ENCODE measurements at regions not wholly inside any gene's neighbourhood (a gene's known extent, or its start where the extent isn't known, plus 50 kb on each side); places are given as distances from the start of the nearest gene placed in this dataset.
"Not testable (repeated sequence)": the region's sequence is repeated elsewhere in the genome, so short reads cannot be mapped to it uniquely, and the experiment has no call there.

DNA sequence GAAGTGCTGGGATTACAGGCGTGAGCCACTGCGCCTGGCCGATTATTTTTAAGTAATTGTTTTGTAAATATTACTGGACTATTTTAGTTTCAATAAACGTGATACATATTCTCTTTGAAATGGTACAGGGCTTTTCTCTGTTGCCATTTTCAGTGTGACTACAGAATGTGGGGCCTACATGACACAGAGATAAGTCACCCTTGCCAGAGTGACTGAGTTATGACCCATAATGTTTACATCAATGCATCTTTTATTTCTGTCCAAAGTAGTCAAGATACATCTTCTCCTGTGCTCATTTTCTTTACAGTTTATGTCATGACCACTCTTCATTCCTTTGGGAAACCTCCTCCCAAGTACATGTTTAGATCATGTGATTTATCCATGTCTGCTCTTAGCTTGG, 88.3 kb upstream of the GC start:
- Histone ChIP-seq H3K4me3 (ENCODE audit: low read length) (no peak overlapping the region), H3K9me3 (ENCODE audit: control insufficient read depth, low read length) (no peaks in the 10 kb centered on the region), H3K4me1 (ENCODE audit: control insufficient read depth, insufficient read depth, low read length) (no peaks in the 10 kb centered on the region), H3K27me3 (replicated peaks; ENCODE audit: control insufficient read depth, insufficient read depth, low read length) (no peaks in the 10 kb centered on the region), H3K36me3 (ENCODE audit: control insufficient read depth, insufficient read depth, low read length, severe bottlenecking) (no peaks in the 10 kb centered on the region), H3K9ac (ENCODE audit: low read length) (no peak overlapping the region)
- DNase-seq (ENCODE audit: low read depth) = no peak

DNA sequence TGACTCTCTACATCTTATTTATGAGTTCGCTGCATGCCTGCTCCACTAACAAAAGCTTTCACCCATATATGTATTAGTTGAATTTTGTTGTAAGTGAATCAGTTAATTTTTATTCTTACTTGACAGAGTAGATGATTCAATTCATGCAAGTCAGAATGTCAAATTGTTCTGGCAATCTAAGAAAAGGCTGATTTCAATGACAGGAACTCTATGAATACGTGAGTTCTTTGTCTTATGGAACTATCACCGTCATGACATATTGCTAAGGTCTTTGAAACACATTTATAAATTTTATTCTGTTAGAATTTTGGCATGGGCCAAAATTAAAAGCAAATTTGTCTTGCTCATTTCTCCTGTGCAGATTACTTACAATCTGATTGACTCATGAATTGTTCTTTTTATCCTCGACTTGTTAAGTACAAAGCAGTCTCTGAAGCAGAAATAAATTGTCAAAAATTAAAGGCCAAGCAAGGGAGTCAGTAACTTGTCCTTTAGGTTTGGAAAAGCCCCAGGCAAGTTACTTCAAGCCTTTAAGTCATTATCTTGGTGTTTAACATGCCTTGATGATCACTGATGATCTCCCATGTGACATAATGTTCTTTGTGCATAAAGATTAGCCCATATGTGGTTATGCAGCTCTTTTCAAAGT, 89.0 kb upstream of the GC start:
- H3K9ac ChIP-seq (ENCODE audit: low read length) = no peak overlapping the region
- H3K27me3 ChIP-seq (replicated peaks; ENCODE audit: control insufficient read depth, insufficient read depth, low read length) = no peaks in the 10 kb centered on the region
- no peaks in the 10 kb centered on the region for H3K4me1 ChIP-seq (ENCODE audit: control insufficient read depth, insufficient read depth, low read length)
- no peak overlapping the region for H3K4me3 ChIP-seq (ENCODE audit: low read length)
- H3K36me3 ChIP-seq (ENCODE audit: control insufficient read depth, insufficient read depth, low read length, severe bottlenecking) = no peaks in the 10 kb centered on the region
- DNase-seq (ENCODE audit: low read depth) = no peak
- no peaks in the 10 kb centered on the region for H3K9me3 ChIP-seq (ENCODE audit: control insufficient read depth, low read length)

DNA sequence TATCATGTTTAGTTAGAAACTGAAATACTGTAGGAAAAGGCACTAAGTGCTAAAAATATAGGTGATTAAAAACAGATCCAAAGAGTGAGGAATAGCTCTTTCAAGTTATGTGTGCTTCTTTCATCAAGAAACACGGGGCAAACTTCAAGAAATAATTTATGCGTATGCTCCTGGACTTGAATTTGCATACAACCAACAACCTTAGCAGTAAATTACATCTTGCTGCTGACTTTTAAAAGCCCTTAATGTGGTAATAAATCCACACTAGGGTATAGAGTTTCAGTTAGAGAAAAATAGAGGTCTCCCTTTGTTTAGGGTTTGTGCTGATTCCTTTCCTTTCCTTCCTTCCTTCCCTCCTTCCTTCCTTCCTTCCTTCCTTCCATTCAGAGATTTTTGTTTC, 94.5 kb upstream of the GC start:
- no peaks in the 10 kb centered on the region for H3K9me3 ChIP-seq (ENCODE audit: control insufficient read depth, low read length)

DNA sequence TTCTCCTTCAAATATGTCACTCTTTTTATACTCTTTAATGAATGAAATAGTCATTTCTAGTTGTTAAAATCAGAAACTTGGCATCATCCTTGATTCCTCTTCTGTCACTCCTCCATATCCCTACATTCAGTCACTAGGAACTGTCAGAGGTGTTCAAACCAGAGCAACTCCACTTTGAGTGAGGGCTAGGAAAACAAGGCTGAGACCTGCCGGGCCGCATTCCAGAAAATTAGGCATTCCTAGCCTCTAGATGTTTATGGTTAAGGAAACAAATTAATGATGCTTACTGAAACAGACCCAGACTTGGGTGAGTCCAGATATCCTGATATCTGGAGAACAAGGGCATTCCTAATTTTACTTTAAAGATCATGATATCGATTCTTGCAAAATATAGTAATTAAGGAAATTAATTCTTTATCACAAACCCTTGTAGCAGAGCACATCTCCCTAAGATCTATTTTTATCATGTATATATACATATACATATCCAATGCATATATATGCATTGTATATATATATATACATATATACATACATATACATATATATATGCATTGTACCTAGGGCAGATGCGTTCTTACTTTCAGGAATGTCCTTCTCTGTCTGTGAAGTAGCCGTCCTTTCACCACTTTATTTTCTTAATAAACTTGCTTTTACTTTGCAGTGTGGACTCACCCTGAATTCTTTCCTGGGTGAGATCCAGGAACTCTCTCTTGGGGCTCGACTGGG, 98.4 kb upstream of the GC start:
- DNase-seq (ENCODE audit: low read depth) = no peak
- no peaks in the 10 kb centered on the region for H3K4me1 ChIP-seq (ENCODE audit: control insufficient read depth, insufficient read depth, low read length)

More for the DNA sequence above, 94.5 kb upstream of the GC start:
- Histone ChIP-seq H3K9ac (ENCODE audit: low read length) (no peak overlapping the region), H3K27me3 (replicated peaks; ENCODE audit: control insufficient read depth, insufficient read depth, low read length) (no peaks in the 10 kb centered on the region), H3K4me3 (ENCODE audit: low read length) (no peak overlapping the region), H3K4me1 (ENCODE audit: control insufficient read depth, insufficient read depth, low read length) (no peaks in the 10 kb centered on the region), H3K36me3 (ENCODE audit: control insufficient read depth, insufficient read depth, low read length, severe bottlenecking) (no peaks in the 10 kb centered on the region)
- no peak for DNase-seq (ENCODE audit: low read depth)

DNA sequence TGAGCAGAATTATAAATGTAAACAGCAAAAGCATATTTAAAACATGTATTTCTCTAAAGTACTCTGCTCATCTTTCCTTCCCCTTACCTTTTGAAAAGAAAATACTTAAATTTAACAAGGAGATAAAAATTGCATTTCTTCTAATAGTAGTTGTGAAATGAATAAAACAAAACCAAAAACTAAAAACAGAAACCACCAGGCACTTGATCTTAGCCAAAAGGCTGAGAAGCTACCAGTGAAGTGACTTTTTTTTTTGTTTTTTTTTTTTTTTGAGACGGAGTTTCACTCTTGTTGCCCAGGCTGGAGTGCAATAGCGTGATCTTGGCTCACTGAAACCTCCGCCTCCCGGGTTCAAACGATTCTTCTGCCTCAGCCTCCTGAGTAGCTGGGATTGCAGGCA, 116.5 kb upstream of the GC start:
- DNase-seq (ENCODE audit: low read depth); H3K27me3 ChIP-seq (replicated peaks; ENCODE audit: control insufficient read depth, insufficient read depth, low read length); H3K4me1 ChIP-seq (ENCODE audit: control insufficient read depth, insufficient read depth, low read length); H3K9me3 ChIP-seq (ENCODE audit: control insufficient read depth, low read length); H3K9ac ChIP-seq (ENCODE audit: low read length); H3K36me3 ChIP-seq (ENCODE audit: control insufficient read depth, insufficient read depth, low read length, severe bottlenecking); H3K4me3 ChIP-seq (ENCODE audit: low read length): not testable (repeated sequence)

More for the DNA sequence above, 98.4 kb upstream of the GC start:
- H3K4me3 ChIP-seq (ENCODE audit: low read length) = no peak overlapping the region
- no peak overlapping the region for H3K9ac ChIP-seq (ENCODE audit: low read length)
- H3K9me3 ChIP-seq (ENCODE audit: control insufficient read depth, low read length) = no peaks in the 10 kb centered on the region
- no peaks in the 10 kb centered on the region for H3K27me3 ChIP-seq (replicated peaks; ENCODE audit: control insufficient read depth, insufficient read depth, low read length)
- no peaks in the 10 kb centered on the region for H3K36me3 ChIP-seq (ENCODE audit: control insufficient read depth, insufficient read depth, low read length, severe bottlenecking)

DNA sequence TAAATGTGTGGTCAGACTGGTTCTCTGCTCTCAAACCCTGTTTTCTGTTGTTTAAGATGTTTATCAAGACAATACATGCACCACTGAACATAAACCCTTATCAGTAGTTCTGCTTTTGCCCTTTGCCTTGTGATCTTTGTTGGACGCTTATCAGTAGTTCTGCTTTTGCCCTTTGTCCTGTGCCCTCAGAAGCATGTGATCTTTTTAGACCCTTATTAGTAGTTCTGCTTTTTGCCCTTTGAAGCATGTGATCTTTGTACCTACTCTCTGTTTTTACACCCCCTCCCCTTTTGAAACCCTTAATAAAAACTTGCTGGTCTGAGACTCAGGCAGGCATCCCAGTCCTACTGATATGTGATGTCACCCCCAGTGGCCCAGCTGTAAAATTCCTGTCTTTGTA, 121.7 kb upstream of the GC start:
- not testable (repeated sequence) for H3K9me3 ChIP-seq (ENCODE audit: control insufficient read depth, low read length); H3K9ac ChIP-seq (ENCODE audit: low read length); DNase-seq (ENCODE audit: low read depth); H3K27me3 ChIP-seq (replicated peaks; ENCODE audit: control insufficient read depth, insufficient read depth, low read length); H3K4me1 ChIP-seq (ENCODE audit: control insufficient read depth, insufficient read depth, low read length); H3K36me3 ChIP-seq (ENCODE audit: control insufficient read depth, insufficient read depth, low read length, severe bottlenecking); H3K4me3 ChIP-seq (ENCODE audit: low read length)

DNA sequence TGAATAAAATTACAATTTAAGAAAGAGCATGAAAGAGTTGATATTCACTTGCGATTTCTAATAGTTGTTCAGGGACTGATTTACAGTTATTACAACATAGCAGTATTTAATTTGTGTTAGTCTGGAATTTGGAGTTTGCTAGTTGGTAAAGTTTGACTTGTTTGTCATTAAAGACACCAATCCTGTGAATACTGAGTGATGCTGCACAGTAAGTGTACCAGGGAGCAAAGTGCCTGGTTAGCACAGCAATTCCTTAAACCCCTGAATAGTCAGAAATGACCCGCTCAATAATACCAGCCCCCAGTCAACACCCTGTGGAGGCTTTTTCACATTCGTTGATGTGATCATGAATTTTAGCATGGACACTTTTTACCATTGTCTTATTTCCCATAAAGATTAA, 122.2 kb upstream of the GC start:
- H3K36me3 ChIP-seq (ENCODE audit: control insufficient read depth, insufficient read depth, low read length, severe bottlenecking) = no peaks in the 10 kb centered on the region

DNA sequence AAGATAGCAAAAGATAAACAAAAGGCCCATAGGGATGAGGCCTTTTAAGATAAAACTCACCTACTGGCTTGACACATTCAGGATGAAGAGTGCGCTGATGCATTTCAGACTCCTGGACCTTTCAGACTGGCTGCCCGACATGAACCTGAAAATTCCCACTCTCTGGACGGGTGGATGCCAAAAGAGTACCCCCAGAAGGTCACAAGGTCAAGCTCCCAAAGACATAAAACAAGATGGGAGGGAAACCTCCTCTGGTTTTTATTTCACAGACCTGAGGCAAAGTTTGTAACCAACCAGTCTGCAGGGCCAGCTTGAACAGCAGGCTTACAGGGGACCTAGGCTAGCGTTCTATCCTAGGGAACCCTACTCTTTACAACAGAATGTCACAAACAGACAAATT, 123.2 kb upstream of the GC start:
- no peak overlapping the region for H3K4me3 ChIP-seq (ENCODE audit: low read length)
- no peaks in the 10 kb centered on the region for H3K9me3 ChIP-seq (ENCODE audit: control insufficient read depth, low read length)
- no peaks in the 10 kb centered on the region for H3K36me3 ChIP-seq (ENCODE audit: control insufficient read depth, insufficient read depth, low read length, severe bottlenecking)
- no peaks in the 10 kb centered on the region for H3K4me1 ChIP-seq (ENCODE audit: control insufficient read depth, insufficient read depth, low read length)
- DNase-seq (ENCODE audit: low read depth) = no peak
- no peak overlapping the region for H3K9ac ChIP-seq (ENCODE audit: low read length)
- H3K27me3 ChIP-seq (replicated peaks; ENCODE audit: control insufficient read depth, insufficient read depth, low read length) = no peaks in the 10 kb centered on the region

More for the DNA sequence above, 122.2 kb upstream of the GC start:
- H3K4me1 ChIP-seq (ENCODE audit: control insufficient read depth, insufficient read depth, low read length) = no peaks in the 10 kb centered on the region
- no peaks in the 10 kb centered on the region for H3K9me3 ChIP-seq (ENCODE audit: control insufficient read depth, low read length)
- DNase-seq (ENCODE audit: low read depth) = no peak
- no peak overlapping the region for H3K4me3 ChIP-seq (ENCODE audit: low read length)
- no peak overlapping the region for H3K9ac ChIP-seq (ENCODE audit: low read length)
- H3K27me3 ChIP-seq (replicated peaks; ENCODE audit: control insufficient read depth, insufficient read depth, low read length) = no peaks in the 10 kb centered on the region

DNA sequence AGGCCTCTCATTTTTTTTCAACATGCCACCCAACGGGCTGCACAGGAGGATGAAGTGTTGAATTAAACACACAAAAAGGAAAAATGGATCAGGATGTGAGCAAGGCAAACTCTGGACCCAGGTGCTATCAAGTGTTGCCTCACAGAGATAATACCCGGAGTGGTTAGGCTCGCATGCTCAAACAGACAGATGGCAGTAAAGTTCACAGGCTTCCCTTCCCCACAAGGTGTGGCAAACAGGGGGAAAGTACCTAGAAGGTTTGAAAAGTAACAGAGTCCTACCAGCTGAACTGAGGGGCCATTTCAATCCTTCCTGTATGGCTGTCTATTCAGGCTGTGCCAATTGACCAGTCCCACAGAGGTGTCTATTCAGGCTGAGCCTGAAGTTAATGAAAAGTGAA, 123.9 kb upstream of the GC start:
- no peak overlapping the region for H3K4me3 ChIP-seq (ENCODE audit: low read length)
- no peaks in the 10 kb centered on the region for H3K9me3 ChIP-seq (ENCODE audit: control insufficient read depth, low read length)
- no peak for DNase-seq (ENCODE audit: low read depth)
- no peaks in the 10 kb centered on the region for H3K36me3 ChIP-seq (ENCODE audit: control insufficient read depth, insufficient read depth, low read length, severe bottlenecking)
- H3K4me1 ChIP-seq (ENCODE audit: control insufficient read depth, insufficient read depth, low read length) = no peaks in the 10 kb centered on the region
- no peak overlapping the region for H3K9ac ChIP-seq (ENCODE audit: low read length)
- no peaks in the 10 kb centered on the region for H3K27me3 ChIP-seq (replicated peaks; ENCODE audit: control insufficient read depth, insufficient read depth, low read length)

DNA sequence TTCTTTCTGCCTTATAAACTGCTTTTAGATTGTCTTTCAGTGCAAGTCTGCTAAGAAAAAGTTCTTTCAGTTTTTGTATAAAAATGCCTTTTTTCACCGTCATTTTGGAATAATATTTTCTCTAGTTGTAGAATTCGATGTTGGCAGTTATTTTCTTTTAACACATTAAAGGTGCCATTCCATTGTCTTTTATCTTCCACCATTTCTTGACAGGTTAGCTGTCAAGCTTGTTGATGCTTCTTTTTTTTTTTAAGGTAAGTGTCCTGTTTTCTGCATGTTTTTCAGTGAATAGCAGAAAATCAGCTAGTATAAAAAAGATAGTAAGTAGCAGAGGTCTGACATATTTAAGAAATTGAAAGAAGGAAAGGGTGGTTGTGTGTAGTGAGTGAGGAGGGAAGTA, 118.5 kb upstream of the NPFFR2 start:
- Histone ChIP-seq H3K4me1 (ENCODE audit: control insufficient read depth, insufficient read depth, low read length) (no peaks in the 10 kb centered on the region), H3K27me3 (replicated peaks; ENCODE audit: control insufficient read depth, insufficient read depth, low read length) (no peaks in the 10 kb centered on the region), H3K4me3 (ENCODE audit: low read length) (no peak overlapping the region), H3K36me3 (ENCODE audit: control insufficient read depth, insufficient read depth, low read length, severe bottlenecking) (no peaks in the 10 kb centered on the region), H3K9ac (ENCODE audit: low read length) (no peak overlapping the region), H3K9me3 (ENCODE audit: control insufficient read depth, low read length) (no peaks in the 10 kb centered on the region)
- no peak for DNase-seq (ENCODE audit: low read depth)

DNA sequence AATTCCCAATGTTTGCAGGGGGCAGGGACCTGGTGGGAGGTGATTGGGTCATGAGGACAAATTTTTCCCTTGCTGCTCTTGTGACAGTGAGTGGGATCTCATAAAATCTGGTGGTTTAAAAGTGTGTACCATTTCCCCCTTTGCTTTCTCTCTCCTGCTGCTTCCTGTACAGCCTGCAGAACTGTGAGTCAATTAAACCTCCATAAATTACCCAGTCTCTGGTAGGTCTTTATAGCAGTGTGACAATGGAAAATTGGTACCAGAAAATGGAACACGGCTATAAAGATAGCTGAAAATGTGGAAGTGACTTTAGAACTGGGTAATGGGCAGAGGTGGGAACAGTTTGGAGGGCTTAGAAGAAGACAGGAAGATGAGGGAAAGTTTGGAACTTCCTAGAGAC, 108.7 kb upstream of the NPFFR2 start:
- Histone ChIP-seq H3K4me1 (ENCODE audit: control insufficient read depth, insufficient read depth, low read length) (no peaks in the 10 kb centered on the region), H3K9ac (ENCODE audit: low read length) (no peak overlapping the region), H3K27me3 (replicated peaks; ENCODE audit: control insufficient read depth, insufficient read depth, low read length) (no peaks in the 10 kb centered on the region)

DNA sequence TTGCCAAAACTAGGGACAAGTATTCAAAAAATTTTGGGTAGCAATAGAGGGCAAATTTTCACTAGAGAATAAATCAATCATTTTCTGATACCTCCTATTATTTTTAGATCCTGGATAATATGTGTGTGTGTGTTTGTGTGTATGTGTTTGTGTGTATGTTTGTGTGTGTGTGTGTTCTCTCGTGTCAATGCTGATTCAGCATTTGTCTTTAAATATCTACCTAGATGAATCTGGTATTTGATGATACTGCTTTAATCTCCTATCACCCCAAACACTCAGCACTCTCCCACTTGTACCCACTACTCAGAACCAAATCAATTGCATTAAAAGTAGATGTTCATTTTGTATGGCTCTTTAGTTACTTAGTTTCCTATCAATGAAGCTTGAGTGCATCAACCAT, 101.3 kb upstream of the NPFFR2 start:
- H3K4me3 ChIP-seq (ENCODE audit: low read length) = no peak overlapping the region
- no peaks in the 10 kb centered on the region for H3K36me3 ChIP-seq (ENCODE audit: control insufficient read depth, insufficient read depth, low read length, severe bottlenecking)
- no peak for DNase-seq (ENCODE audit: low read depth)
- no peaks in the 10 kb centered on the region for H3K4me1 ChIP-seq (ENCODE audit: control insufficient read depth, insufficient read depth, low read length)
- H3K27me3 ChIP-seq (replicated peaks; ENCODE audit: control insufficient read depth, insufficient read depth, low read length) = no peaks in the 10 kb centered on the region
- no peak overlapping the region for H3K9ac ChIP-seq (ENCODE audit: low read length)
- H3K9me3 ChIP-seq (ENCODE audit: control insufficient read depth, low read length) = no peaks in the 10 kb centered on the region

More for the DNA sequence above, 108.7 kb upstream of the NPFFR2 start:
- Histone ChIP-seq H3K9me3 (ENCODE audit: control insufficient read depth, low read length) (no peaks in the 10 kb centered on the region), H3K4me3 (ENCODE audit: low read length) (no peak overlapping the region), H3K36me3 (ENCODE audit: control insufficient read depth, insufficient read depth, low read length, severe bottlenecking) (no peaks in the 10 kb centered on the region)
- DNase-seq (ENCODE audit: low read depth) = no peak

All from adipocyte (in vitro differentiated cells).